HG03457 (cell line): ENCODE measurements at regions not wholly inside any gene's neighbourhood (a gene's known extent, or its start where the extent isn't known, plus 50 kb on each side); places are given as distances from the start of the nearest gene placed in this dataset.
"Not testable (repeated sequence)": the region's sequence is repeated elsewhere in the genome, so short reads cannot be mapped to it uniquely, and the experiment has no call there.

Experiments used
- ATAC-seq: cut with Tn5 transposase; IDR thresholded peaks from one replicate; pipeline ENCODE4 v1.9.1; 2021; ENCODE audit warnings: moderate number of reproducible peaks; ENCODE audit not compliant: unreplicated experiment

GRCh38 chr5:162762119-162762518, 675.3 kb upstream of the CCNG1 start:
- ATAC-seq, result no peak

DNA sequence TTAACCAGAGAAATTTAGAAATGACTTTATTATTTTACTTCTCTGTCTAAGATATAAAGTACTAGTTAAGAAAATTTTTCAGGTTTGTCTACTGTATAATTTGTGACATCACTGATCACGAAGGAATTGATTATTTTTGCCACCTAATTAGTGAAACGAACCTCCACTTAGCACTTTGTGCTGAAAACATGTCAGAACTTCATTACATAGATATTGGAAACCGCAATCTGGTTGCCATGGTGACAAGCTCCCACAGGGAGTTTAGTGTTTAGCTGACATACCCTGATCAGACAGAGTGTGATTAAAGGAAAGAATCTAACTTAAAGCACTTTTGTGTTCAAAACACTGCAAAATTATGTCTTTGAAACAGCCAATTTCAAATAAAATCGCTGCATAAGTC, 668.4 kb upstream of the CCNG1 start:
- no peak for ATAC-seq

DNA sequence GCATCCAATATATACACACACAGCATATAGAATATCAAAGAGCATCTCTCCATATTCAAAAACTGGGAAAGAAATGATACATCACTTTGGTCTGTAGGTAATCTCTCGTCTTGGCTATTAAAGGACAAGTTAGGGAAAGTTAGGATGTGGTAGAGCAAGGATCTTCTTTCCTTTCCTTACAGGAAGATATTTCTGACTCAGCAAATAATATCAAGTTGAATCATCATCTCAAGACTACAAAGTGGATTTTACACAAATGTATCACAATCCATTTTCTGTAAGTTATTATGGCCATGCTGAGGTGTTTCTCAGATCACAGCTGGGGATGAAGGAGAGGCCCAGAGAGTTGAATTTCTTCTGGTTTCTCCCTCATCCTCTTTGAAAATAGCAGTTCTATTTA, 651.7 kb upstream of the CCNG1 start:
- no peak for ATAC-seq

GRCh38 chr5:162786234-162786633, 651.2 kb upstream of the CCNG1 start:
- ATAC-seq, result no peak

DNA sequence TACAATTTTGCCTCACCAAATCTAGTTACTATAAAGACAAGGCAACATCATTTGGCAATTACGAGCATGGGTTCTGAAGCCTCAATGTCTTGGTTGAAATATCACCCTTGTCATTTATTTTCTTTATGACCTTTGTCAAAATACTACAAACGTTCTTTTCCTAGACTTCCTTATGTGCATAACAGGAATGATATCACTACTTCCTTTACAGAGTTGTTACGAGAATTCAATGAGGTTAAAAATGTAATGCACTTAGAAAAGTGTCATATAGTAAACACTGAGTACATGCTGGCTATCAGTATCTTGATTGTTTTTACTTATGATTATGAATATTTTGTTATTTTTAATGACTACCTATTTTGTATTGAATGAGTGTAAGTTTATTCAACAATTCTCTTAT, 640.9 kb upstream of the CCNG1 start:
- no peak for ATAC-seq

- no peak for ATAC-seq
Measured at GRCh38 chr5:162800301-162800700, 637.1 kb upstream of the CCNG1 start.

DNA sequence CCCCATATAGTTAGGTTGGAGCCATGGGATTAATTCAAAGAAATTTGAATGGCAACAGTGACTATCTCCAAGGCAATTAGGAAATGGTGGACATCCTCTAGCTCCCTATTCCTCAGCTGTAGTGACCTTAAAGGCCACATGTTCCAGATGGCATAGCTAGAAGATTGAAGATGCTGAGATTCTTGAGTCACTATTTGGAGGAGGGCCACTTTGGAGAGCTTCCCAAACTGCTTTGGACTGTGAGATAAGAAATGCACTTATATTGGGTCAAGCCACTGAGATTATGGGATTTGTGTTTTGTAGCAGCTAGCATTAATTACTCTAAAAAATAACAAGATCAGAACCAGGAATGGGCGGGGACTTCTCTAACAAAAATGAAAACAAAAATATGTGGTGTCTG, 636.2 kb upstream of the CCNG1 start:
- no peak for ATAC-seq

DNA sequence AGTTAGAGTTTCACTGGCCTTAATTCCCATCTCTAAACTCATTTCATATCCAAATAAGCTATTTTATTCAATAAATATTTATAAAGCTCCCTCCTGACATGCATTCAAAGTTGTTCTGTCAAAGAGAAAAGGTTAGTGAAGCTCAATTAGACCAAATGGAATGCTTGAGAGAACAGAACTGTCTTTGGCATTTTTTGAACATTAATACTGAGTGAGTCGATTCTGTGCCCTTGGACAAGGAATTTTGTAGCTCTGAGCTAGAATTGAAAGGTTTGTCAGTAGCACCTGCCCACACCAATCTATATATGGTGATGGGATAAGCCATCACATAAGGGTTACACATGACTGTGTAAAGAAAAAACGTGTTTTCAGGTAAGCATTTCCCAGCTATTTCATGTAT, 631.2 kb upstream of the CCNG1 start:
- no peak for ATAC-seq

GRCh38 chr5:162811071-162811470, 626.3 kb upstream of the CCNG1 start:
- no peak for ATAC-seq

GRCh38 chr5:162816816-162817215, 620.6 kb upstream of the CCNG1 start:
- no peak for ATAC-seq

- ATAC-seq, result no peak
Measured at GRCh38 chr5:162817364-162817763, 620.0 kb upstream of the CCNG1 start.

GRCh38 chr5:162821664-162822063, 615.7 kb upstream of the CCNG1 start:
- ATAC-seq, result not testable (repeated sequence)

- ATAC-seq, result peak; percentile 79
Measured at GRCh38 chr5:162824360-162824759, 613.0 kb upstream of the CCNG1 start.

GRCh38 chr5:162837155-162837554, 600.2 kb upstream of the CCNG1 start:
- no peak for ATAC-seq

DNA sequence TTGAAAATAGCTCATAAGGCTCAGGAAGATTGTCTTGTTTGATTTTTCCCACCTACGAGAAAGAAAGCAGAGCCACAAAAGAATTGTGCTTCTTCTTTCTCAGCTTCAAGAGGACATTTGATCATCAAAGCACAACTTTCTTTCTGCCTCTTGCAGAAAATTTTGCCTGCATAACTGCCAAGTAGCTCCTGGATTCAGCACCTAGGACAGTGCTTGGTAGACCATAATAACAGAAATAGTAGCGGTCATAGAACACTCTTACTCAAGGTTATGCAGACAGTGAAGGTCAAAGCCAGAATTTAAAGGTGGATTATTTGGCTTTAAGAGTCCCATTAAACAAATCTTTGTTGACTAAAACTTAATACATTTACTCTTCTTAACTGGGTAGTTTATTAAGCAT, 594.7 kb upstream of the CCNG1 start:
- no peak for ATAC-seq

DNA sequence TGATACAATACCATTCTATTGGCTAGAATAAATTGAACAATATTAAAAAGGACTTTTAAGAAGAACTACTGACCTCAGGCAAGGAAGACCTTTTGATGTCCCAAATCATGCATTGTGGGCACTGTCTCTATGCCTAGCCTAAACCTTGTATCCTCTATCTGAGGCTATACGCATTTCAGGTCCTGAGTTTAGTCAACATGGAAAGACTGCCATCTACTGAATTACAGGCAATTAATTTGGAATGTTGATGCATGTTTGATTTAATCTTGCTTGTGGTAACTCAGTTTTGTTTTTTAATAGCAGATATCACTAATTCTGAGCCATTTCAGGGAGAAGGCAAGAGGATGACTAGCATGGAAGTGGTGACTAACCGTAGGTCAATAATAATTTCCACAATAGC, 585.3 kb upstream of the CCNG1 start:
- no peak for ATAC-seq

GRCh38 chr5:162858770-162859169, 578.6 kb upstream of the CCNG1 start:
- no peak for ATAC-seq

DNA sequence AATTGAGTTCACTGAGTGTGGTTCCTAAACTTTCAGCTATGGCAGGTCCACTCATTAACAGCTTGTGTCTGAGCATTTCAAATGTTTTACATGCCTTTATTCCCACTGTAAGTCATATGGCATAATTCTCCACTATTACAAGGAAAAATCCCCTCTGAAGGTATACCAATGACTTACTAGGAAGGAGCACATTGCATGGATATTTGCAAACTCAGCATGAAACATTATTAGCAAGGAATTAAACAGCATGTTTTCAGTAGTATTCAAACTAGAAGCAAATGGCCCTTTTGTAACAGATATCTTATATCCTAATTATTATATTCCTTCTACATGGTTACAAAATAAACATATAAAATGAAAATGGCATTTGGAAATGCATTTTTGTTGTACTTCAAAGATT, 566.4 kb upstream of the CCNG1 start:
- ATAC-seq, result no peak

DNA sequence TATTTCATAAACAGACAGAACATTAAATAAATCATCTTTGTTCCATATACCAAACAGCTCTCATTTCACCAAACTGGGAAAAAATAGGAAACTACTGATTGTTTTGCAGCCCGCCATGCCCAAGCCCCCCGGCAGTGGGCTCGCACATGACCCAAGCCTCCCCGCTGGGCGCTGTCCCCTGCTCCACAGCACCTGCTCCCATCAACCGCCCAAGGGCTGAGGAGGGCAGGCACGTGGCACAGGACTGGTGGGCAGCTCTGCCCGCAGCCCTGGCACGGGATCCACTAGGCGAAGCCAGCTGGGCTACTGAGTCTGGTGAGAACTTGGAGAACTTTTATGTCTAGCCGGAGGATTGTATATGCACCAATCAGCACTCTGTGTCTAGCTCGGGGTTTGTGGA, 554.8 kb upstream of the CCNG1 start:
- no peak for ATAC-seq

DNA sequence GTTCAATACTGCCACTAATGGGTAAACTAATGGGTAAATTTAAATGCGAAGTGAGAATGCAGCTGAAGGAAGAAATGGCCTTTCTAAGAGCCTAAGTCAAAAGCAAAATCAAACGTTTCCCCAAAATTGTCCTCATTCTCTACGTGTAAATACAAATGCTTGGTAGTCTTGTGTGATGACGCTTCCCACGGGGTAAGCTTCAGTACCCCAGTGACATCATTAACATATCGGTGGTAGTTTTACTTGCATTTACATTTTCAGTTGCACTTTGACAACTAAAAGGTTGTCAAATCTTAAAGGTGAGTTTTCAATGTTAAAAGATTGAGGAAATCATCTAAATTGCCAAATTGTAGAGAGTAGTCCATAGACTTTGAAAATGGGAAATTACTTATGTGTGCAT, 550.7 kb upstream of the CCNG1 start:
- no peak for ATAC-seq

GRCh38 chr5:162888268-162888667, 549.1 kb upstream of the CCNG1 start:
- no peak for ATAC-seq

DNA sequence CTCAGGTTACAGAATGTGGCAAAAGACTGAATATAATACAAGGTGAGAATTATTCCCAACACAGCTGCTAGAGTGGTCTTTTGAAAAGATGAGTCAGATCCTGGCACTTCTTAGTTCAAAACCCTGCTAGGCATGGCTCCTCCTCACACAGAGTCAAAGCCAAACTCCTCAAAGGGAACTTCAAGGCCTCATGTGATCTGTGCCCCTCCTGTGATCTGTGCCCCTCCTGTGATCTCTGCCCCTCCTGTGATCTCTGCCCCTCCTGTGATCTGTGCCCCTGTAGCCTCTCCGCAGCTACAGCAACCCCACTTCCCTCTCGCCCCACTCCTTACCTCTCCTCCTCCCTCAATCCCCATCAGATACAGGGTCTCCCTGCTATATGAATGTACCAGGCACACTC, 525.5 kb upstream of the CCNG1 start:
- ATAC-seq, result no peak

DNA sequence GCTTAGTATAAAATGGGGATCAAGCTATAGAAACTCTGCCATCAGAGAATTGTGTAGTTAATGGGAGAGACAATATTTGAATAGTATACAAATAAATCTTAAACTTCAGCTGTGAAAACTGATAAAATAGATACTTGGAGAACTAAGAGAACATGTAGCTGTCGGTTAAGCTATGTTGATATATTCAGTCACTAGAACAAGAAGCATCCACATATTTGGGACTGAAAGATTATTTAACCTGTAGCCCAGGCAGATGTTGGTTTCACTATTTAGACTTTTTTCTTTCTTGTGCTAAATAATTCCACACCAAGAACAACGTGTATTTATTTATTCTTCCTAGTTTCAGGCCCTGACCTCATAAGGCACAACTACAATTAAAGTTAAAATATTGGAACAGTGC, 521.0 kb upstream of the CCNG1 start:
- no peak for ATAC-seq

DNA sequence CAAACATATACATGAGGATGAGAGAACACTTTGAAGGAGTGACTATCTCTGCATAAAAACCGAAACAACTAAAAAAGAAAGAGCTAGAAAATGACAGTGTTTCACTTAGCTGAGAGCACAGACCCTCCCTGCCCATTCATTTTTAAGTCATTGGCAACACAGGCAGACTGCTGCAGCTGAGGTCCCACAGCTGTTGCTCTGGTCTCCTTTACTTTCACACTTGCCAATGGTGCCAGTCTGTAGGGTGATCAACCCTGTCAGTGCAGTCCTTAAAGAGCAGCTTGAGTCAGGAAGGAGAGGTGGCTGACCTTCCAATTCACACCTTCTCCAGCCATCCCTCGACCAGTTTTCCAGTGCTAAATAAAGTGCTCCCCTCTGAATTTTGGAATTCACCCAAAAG, 508.3 kb upstream of the CCNG1 start:
- no peak for ATAC-seq
